ENCODE measurements at regions not wholly inside any gene's neighbourhood (a gene's known extent, or its start where the extent isn't known, plus 50 kb on each side); places are given as distances from the start of the nearest gene placed in this dataset.
"Not testable (repeated sequence)": the region's sequence is repeated elsewhere in the genome, so short reads cannot be mapped to it uniquely, and the experiment has no call there.

DNA sequence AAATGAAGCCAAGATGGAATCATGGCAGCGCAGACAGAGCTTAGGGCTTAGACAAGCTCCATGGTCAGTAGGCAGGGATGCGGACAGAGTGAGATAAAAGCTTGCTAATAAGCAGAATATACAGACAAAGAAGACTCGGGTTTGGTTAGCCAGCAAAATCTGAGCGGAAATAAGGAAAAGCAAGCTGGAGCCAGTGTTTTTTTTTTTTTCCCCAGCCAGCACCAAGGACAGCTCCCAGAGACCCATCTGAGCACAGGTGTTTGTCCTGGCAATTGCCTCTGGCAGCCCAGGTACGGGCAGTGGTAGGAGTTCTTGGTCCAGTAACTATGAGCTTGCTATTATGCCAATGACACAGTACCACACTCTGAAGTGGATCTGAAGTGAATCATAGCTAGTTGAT lies 187.6 kb downstream of the ADCYAP1 start:
- no peaks in the 10 kb centered on the region for H3K27me3 ChIP-seq
- DNase-seq (ENCODE audit: low spot score in 2 of 2): no peak
- H3K4me1 ChIP-seq: peaks cover 0 to 3% of the 10 kb centered on the region in 2 donors
- intact Hi-C loops (cut with DNase I): no loop called here
- H3K27ac ChIP-seq: no peak overlapping the region
- no peak overlapping the region for H3K4me3 ChIP-seq
- TF ChIP-seq, protein P1, sequence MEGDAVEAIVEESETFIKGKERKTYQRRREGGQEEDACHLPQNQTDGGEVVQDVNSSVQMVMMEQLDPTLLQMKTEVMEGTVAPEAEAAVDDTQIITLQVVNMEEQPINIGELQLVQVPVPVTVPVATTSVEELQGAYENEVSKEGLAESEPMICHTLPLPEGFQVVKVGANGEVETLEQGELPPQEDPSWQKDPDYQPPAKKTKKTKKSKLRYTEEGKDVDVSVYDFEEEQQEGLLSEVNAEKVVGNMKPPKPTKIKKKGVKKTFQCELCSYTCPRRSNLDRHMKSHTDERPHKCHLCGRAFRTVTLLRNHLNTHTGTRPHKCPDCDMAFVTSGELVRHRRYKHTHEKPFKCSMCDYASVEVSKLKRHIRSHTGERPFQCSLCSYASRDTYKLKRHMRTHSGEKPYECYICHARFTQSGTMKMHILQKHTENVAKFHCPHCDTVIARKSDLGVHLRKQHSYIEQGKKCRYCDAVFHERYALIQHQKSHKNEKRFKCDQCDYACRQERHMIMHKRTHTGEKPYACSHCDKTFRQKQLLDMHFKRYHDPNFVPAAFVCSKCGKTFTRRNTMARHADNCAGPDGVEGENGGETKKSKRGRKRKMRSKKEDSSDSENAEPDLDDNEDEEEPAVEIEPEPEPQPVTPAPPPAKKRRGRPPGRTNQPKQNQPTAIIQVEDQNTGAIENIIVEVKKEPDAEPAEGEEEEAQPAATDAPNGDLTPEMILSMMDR (IDR thresholded peaks at IDR 0.05): no peak
- no peaks in the 10 kb centered on the region for H3K36me3 ChIP-seq
- H3K9me3 ChIP-seq: peaks cover 0 to 5% of the 10 kb centered on the region in 2 donors

DNA sequence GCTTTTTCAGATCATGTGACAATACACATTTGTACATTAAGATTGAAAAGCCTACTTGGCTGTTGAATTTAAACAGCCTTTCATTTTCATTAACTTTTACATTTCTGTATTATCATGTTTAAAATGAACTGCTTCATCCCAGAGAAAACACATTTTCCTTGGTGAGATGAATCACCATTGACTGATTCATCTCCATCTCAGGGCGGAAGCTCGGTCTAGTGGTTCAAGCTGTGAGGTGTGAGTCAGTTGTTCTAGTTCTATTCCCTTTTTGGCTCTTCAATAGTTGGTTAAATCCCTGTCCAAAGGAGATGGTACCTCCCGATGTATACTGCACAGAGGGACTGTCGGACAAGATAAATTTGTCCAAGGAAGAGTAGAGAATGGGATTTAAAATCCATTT lies 189.7 kb downstream of the ADCYAP1 start:
- intact Hi-C loops (cut with DNase I): no loop called here
- DNase-seq (ENCODE audit: low spot score in 2 of 2): no peak
- H3K27me3 ChIP-seq: no peaks in the 10 kb centered on the region
- TF ChIP-seq, protein P1 (IDR thresholded peaks at IDR 0.05): no peak
- H3K36me3 ChIP-seq: no peaks in the 10 kb centered on the region
- H3K27ac ChIP-seq: no peak overlapping the region
- no peaks in the 10 kb centered on the region for H3K9me3 ChIP-seq
- H3K4me1 ChIP-seq: peaks cover 0 to 3% of the 10 kb centered on the region in 2 donors
- no peak overlapping the region for H3K4me3 ChIP-seq

DNA sequence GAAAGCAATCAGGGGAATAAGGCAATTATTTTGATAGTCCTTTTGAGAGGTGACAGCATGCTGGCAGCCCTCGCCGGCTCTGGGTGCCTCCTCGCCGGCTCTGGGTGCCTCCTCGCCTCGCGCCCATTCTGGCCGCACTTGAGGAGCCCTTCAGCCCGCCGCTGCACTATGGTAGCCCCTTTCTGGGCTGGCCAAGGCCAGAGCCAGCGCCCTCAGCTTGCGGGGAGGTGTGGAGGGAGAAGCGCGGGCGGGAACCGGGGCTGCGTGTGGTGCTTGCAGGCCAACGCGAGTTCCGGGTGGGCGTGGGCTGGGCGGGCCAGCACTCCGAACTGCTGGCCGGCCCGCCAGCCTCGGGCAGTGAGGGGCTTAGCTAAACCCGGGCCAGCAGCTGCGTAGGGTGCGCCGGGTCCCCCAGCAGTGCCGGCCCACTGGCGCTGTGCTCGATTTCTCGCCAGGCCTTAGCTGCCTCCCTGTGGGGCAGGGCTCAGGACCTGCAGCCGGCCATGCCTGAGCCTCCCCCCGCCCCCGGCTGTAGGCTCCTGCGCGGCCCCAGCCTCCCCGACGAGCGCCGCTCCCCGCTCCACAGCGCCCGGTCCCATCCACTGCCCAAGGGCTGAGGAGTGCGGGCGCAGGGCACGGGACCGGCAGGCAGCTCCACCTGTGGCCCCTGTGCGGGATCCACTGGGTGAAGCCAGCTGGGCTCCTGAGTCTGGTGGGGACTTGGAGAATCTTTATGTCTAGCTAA lies 193.5 kb downstream of the ADCYAP1 start:
- H3K27me3 ChIP-seq; H3K36me3 ChIP-seq; H3K4me1 ChIP-seq; H3K9me3 ChIP-seq; DNase-seq (ENCODE audit: low spot score in 2 of 2); intact Hi-C loops (cut with DNase I); H3K4me3 ChIP-seq; H3K27ac ChIP-seq: not testable (repeated sequence)

DNA sequence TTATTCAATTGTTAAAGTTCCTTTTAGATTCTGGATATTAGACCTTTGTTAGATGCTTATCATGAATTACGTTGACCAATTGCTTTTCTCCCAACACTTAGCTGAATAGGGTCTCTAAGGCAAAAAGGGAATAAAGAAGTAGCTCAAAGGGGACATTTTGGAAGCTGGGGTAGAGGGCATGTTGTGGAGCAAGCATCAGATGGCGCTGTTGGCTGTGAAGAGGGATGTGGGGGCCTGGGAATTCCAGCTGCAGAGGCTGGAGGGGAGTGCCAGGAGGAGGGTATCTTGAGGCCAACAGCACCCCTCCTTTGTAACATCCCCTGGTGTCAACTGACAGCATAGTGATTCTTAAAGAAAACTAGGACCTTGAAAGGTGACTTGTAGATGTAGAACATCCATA lies 198.2 kb downstream of the ADCYAP1 start:
- no peak for DNase-seq (ENCODE audit: low spot score in 2 of 2)
- H3K27me3 ChIP-seq: no peaks in the 10 kb centered on the region
- H3K27ac ChIP-seq: no peak overlapping the region
- intact Hi-C loops (cut with DNase I): no loop called here
- no peaks in the 10 kb centered on the region for H3K4me1 ChIP-seq
- no peak overlapping the region for H3K4me3 ChIP-seq
- no peaks in the 10 kb centered on the region for H3K36me3 ChIP-seq
- TF ChIP-seq, protein P1 (IDR thresholded peaks at IDR 0.05): no peak
- no peaks in the 10 kb centered on the region for H3K9me3 ChIP-seq

DNA sequence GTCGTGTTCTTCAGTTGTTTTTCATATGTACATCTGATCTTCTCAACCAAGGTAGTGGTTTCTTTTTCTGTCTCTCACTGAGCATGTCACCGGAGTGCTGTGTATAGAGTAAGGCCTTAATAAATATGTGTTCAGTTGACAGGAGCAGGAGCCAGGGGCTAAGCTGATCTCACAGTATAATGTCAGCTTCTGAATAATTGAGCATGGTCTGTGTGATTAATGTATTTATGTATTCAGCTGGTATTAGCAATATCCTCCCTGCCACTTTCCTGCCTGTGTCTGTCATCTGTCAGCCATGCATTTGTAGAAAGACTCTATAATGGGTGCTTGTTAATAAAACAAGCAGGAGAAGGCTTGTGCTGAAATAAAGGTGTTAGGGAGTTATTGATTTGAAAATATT lies 198.9 kb downstream of the ADCYAP1 start:
- Histone ChIP-seq H3K27me3 (no peaks in the 10 kb centered on the region), H3K4me1 (no peaks in the 10 kb centered on the region), H3K27ac (no peak overlapping the region), H3K9me3 (no peaks in the 10 kb centered on the region), H3K4me3 (no peak overlapping the region), H3K36me3 (no peaks in the 10 kb centered on the region)
- TF ChIP-seq, protein P1 (IDR thresholded peaks at IDR 0.05): no peak
- intact Hi-C loops (cut with DNase I): no loop called here
- DNase-seq (ENCODE audit: low spot score in 2 of 2): no peak

DNA sequence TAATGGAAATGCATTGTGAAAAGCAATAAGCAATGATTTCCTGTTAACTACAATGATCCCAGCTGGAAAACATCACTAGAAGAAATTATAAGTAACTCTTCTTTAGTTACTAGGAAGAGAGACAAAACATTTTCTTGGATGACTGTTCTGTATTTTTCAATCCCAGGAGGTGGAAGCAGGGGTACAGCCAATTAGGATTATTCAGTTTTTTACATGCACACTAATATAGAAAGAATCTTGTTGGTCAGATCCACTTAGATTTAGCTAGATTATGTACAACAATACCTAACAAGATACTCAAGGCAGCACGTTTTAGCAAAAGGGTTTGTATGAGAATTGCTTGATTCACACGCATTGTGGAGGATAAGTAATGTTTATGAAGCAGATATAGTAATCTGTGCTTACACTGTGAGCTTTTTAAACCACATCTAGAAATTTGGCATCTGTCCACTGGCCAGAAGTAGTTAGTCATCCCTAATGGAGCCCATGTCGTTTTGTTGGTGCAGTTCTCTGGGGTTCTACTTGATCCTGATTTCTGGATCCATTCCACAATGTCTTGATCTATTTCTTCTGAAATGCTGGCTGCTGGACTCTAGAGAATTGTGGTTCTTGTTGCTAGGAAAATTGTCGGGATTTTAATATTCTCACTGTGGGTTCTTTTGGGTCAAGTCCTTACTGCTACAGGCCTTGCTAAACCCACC lies 199.7 kb downstream of the ADCYAP1 start:
- H3K9me3 ChIP-seq: no peaks in the 10 kb centered on the region
- no peaks in the 10 kb centered on the region for H3K4me1 ChIP-seq
- TF ChIP-seq, protein P1 (IDR thresholded peaks at IDR 0.05): no peak
- H3K27me3 ChIP-seq: no peaks in the 10 kb centered on the region
- no peak overlapping the region for H3K27ac ChIP-seq
- intact Hi-C loops (cut with DNase I): no loop called here
- no peaks in the 10 kb centered on the region for H3K36me3 ChIP-seq
- no peak overlapping the region for H3K4me3 ChIP-seq
- no peak for DNase-seq (ENCODE audit: low spot score in 2 of 2)

Measured in ascending aorta (tissue), 2 donors.